GM23338 (cell line): ENCODE measurements at regions not wholly inside any gene's neighbourhood (a gene's known extent, or its start where the extent isn't known, plus 50 kb on each side); places are given as distances from the start of the nearest gene placed in this dataset.

Source experiments
- ATAC-seq: fragments of 200-7000 bp; cut with Tn5 transposase; 3 replicates; pipeline ENCODE4 v1.9.1; 2020
- DNase-seq: peaks from one replicate; pipeline ENCODE4 v3.0.0-alpha.2; 2015; ENCODE audit warnings: low spot score
- H2AFZ ChIP-seq: fragments of 200-600 bp; sonication (generic); 2 replicates; pipeline ENCODE4 v1.8.0; 2016; ENCODE audit warnings: antibody characterized with exemption, mild to moderate bottlenecking, moderate library complexity
- H3F3A ChIP-seq: fragments of 200-600 bp; sonication (generic); replicated peaks from 2 replicates; pipeline ENCODE4 v1.8.0; 2017; ENCODE audit warnings: antibody characterized with exemption, mixed run types, low read depth
- H3K27ac ChIP-seq: fragments of 200-600 bp; sonication (generic); 2 replicates; pipeline ENCODE4 v1.6.1; 2016; ENCODE audit warnings: low read depth
- H3K27me3 ChIP-seq: fragments of 200-600 bp; sonication (generic); 2 replicates; pipeline ENCODE4 v1.8.0; 2016; ENCODE audit warnings: mild to moderate bottlenecking, mixed run types, moderate library complexity; ENCODE audit not compliant: insufficient read depth
- H3K36me3 ChIP-seq: fragments of 200-600 bp; sonication (generic); 2 replicates; pipeline ENCODE4 v1.8.0; 2016; ENCODE audit warnings: mild to moderate bottlenecking; ENCODE audit not compliant: insufficient read depth
- H3K4me1 ChIP-seq: fragments of 200-600 bp; sonication (generic); 2 replicates; pipeline ENCODE4 v1.8.0; 2016; ENCODE audit warnings: mild to moderate bottlenecking, moderate library complexity; ENCODE audit not compliant: insufficient read depth
- H3K4me2 ChIP-seq: fragments of 200-600 bp; sonication (generic); 2 replicates; pipeline ENCODE4 v1.7.1; 2017; ENCODE audit warnings: mixed run types
- H3K4me3 ChIP-seq: fragments of 200-600 bp; sonication (generic); 2 replicates; pipeline ENCODE4 v1.6.1; 2016; ENCODE audit warnings: mixed run types
- H3K79me2 ChIP-seq: fragments of 200-600 bp; sonication (generic); replicated peaks from 2 replicates; pipeline ENCODE4 v1.8.0; 2017; ENCODE audit warnings: mild to moderate bottlenecking; ENCODE audit not compliant: insufficient read depth
- H3K9me2 ChIP-seq: fragments of 200-600 bp; sonication (generic); 2 replicates; pipeline ENCODE4 v1.8.0; 2017; ENCODE audit not compliant: insufficient read depth
- H4K20me1 ChIP-seq: fragments of 200-600 bp; sonication (generic); replicated peaks from 2 replicates; pipeline ENCODE4 v1.8.0; 2017; ENCODE audit warnings: mild to moderate bottlenecking; ENCODE audit not compliant: insufficient read depth
- H3K27ac Mint-ChIP-seq: 2 replicates; pipeline ENCODE4 v1.8.0; 2020; ENCODE audit warnings: inconsistent platforms, mild to moderate bottlenecking, moderate library complexity, mixed read lengths
- H3K27me3 Mint-ChIP-seq: 3 replicates; pipeline ENCODE4 v1.8.0; 2022; ENCODE audit warnings: low read depth, mild to moderate bottlenecking, moderate library complexity, mixed read lengths, inconsistent platforms; ENCODE audit not compliant: insufficient read depth, poor library complexity
- H3K36me3 Mint-ChIP-seq: 3 replicates; pipeline ENCODE4 v1.8.0; 2021; ENCODE audit warnings: low read depth, mild to moderate bottlenecking, inconsistent platforms, moderate library complexity, mixed read lengths
- H3K4me1 Mint-ChIP-seq: 3 replicates; pipeline ENCODE4 v1.8.0; 2020; ENCODE audit warnings: mild to moderate bottlenecking, inconsistent platforms, mixed read lengths
- H3K4me3 Mint-ChIP-seq: 3 replicates; pipeline ENCODE4 v1.8.0; 2021; ENCODE audit warnings: moderate library complexity, mild to moderate bottlenecking, inconsistent platforms, mixed read lengths
- H3K9me3 Mint-ChIP-seq: 3 replicates; pipeline ENCODE4 v1.8.0; 2020; ENCODE audit warnings: moderate library complexity, mild to moderate bottlenecking, inconsistent platforms, mixed read lengths
- CREB1 ChIP-seq: fragments of 250-450 bp; sonication (Bioruptor Pico); IDR thresholded peaks from 2 replicates; pipeline ENCODE4 v1.5.0; 2020; ENCODE audit warnings: low read depth, mild to moderate bottlenecking, moderate library complexity
- EZH2 ChIP-seq: fragments of 200-600 bp; sonication (generic); IDR thresholded peaks from one replicate; pipeline ENCODE4 v1.8.0; 2017; ENCODE audit warnings: antibody characterized with exemption, mild to moderate bottlenecking, low read depth; ENCODE audit not compliant: unreplicated experiment
- EZH2phosphoT487 ChIP-seq: fragments of 200-600 bp; sonication (generic); IDR thresholded peaks from one replicate; pipeline ENCODE4 v1.8.1; 2018; ENCODE audit warnings: antibody characterized with exemption; ENCODE audit not compliant: unreplicated experiment
- JUNB ChIP-seq: IDR thresholded peaks from one replicate; pipeline ENCODE4 v1.6.1; 2016; ENCODE audit warnings: antibody characterized with exemption; ENCODE audit not compliant: unreplicated experiment
- NANOG ChIP-seq: IDR thresholded peaks from 2 replicates; pipeline ENCODE4 v1.6.1; 2016; ENCODE audit warnings: antibody characterized with exemption, borderline replicate concordance
- POLR2AphosphoS5 ChIP-seq: IDR thresholded peaks from 2 replicates; pipeline ENCODE4 v1.6.1; 2016; ENCODE audit warnings: antibody characterized with exemption, low read depth
- STAT1 ChIP-seq: IDR thresholded peaks from one replicate; pipeline ENCODE4 v1.6.1; 2016; ENCODE audit warnings: antibody characterized with exemption; ENCODE audit not compliant: unreplicated experiment
- ZNF114 ChIP-seq: fragments of 250-450 bp; sonication (Bioruptor Pico); IDR thresholded peaks from 2 replicates; pipeline ENCODE4 v1.5.0; 2020; ENCODE audit warnings: mild to moderate bottlenecking, moderate library complexity
- ZNF331 ChIP-seq: fragments of 250-450 bp; sonication (Bioruptor Pico); IDR thresholded peaks from 2 replicates; pipeline ENCODE4 v1.5.0; 2020; ENCODE audit warnings: low read depth, mild to moderate bottlenecking, moderate library complexity
- TF ChIP-seq, protein P1 (sequence below): IDR thresholded peaks from one replicate; pipeline ENCODE4 v1.6.1; 2018; ENCODE audit warnings: antibody characterized with exemption; ENCODE audit not compliant: unreplicated experiment
- TF ChIP-seq, protein P2 (sequence below), 2 experiments: fragments of 200-600 bp in 1 of 2; sonication (generic) in 1 of 2; conservative IDR thresholded peaks; 2 replicates each; pipeline versions ENCODE4 v1.5.1 to v1.6.1; 2016 to 2017; ENCODE audit warnings: antibody characterized with exemption in 2 of 2, low read depth in 2 of 2, mild to moderate bottlenecking in 2 of 2, moderate library complexity in 1 of 2
- TF ChIP-seq, protein P3 (sequence below): fragments of 250-450 bp; sonication (Bioruptor Pico); IDR thresholded peaks from 2 replicates; pipeline ENCODE4 v1.5.0; 2020; ENCODE audit warnings: mild to moderate bottlenecking, moderate library complexity
- TF ChIP-seq, protein P4 (sequence below): IDR thresholded peaks from 2 replicates; pipeline ENCODE4 v1.6.1; 2016; ENCODE audit warnings: antibody characterized with exemption

DNA sequence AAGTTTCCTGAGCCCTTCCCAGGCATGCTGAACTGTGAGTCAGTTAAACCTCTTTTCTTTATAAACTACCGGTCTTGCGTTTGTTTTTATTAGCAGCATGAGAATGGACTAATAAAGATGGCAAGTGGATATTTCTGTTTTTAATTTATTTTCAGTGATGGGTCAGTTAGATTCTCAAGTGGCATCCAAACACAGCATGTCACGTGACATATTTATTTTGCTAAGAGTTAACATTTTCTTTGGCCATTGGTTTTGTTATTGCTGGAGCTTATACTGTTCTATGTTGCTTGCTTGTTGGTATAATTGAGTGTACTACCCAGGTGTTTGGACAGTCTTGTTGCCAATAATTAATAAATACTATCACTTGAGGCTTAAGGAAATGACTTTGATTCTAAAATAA, 181.7 kb upstream of the MALRD1 start:
- H3K36me3 ChIP-seq, result no peaks in the 10 kb centered on the region
- TF ChIP-seq EZH2, result no peak
- TF ChIP-seq, protein P1, sequence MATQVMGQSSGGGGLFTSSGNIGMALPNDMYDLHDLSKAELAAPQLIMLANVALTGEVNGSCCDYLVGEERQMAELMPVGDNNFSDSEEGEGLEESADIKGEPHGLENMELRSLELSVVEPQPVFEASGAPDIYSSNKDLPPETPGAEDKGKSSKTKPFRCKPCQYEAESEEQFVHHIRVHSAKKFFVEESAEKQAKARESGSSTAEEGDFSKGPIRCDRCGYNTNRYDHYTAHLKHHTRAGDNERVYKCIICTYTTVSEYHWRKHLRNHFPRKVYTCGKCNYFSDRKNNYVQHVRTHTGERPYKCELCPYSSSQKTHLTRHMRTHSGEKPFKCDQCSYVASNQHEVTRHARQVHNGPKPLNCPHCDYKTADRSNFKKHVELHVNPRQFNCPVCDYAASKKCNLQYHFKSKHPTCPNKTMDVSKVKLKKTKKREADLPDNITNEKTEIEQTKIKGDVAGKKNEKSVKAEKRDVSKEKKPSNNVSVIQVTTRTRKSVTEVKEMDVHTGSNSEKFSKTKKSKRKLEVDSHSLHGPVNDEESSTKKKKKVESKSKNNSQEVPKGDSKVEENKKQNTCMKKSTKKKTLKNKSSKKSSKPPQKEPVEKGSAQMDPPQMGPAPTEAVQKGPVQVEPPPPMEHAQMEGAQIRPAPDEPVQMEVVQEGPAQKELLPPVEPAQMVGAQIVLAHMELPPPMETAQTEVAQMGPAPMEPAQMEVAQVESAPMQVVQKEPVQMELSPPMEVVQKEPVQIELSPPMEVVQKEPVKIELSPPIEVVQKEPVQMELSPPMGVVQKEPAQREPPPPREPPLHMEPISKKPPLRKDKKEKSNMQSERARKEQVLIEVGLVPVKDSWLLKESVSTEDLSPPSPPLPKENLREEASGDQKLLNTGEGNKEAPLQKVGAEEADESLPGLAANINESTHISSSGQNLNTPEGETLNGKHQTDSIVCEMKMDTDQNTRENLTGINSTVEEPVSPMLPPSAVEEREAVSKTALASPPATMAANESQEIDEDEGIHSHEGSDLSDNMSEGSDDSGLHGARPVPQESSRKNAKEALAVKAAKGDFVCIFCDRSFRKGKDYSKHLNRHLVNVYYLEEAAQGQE, result no peak
- TF ChIP-seq EZH2phosphoT487, result no peak
- TF ChIP-seq, protein P2, sequence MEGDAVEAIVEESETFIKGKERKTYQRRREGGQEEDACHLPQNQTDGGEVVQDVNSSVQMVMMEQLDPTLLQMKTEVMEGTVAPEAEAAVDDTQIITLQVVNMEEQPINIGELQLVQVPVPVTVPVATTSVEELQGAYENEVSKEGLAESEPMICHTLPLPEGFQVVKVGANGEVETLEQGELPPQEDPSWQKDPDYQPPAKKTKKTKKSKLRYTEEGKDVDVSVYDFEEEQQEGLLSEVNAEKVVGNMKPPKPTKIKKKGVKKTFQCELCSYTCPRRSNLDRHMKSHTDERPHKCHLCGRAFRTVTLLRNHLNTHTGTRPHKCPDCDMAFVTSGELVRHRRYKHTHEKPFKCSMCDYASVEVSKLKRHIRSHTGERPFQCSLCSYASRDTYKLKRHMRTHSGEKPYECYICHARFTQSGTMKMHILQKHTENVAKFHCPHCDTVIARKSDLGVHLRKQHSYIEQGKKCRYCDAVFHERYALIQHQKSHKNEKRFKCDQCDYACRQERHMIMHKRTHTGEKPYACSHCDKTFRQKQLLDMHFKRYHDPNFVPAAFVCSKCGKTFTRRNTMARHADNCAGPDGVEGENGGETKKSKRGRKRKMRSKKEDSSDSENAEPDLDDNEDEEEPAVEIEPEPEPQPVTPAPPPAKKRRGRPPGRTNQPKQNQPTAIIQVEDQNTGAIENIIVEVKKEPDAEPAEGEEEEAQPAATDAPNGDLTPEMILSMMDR (conservative IDR thresholded peaks at IDR 0.05; ENCODE audit: low read depth in 2 of 2), result no peak
- TF ChIP-seq, protein P3, sequence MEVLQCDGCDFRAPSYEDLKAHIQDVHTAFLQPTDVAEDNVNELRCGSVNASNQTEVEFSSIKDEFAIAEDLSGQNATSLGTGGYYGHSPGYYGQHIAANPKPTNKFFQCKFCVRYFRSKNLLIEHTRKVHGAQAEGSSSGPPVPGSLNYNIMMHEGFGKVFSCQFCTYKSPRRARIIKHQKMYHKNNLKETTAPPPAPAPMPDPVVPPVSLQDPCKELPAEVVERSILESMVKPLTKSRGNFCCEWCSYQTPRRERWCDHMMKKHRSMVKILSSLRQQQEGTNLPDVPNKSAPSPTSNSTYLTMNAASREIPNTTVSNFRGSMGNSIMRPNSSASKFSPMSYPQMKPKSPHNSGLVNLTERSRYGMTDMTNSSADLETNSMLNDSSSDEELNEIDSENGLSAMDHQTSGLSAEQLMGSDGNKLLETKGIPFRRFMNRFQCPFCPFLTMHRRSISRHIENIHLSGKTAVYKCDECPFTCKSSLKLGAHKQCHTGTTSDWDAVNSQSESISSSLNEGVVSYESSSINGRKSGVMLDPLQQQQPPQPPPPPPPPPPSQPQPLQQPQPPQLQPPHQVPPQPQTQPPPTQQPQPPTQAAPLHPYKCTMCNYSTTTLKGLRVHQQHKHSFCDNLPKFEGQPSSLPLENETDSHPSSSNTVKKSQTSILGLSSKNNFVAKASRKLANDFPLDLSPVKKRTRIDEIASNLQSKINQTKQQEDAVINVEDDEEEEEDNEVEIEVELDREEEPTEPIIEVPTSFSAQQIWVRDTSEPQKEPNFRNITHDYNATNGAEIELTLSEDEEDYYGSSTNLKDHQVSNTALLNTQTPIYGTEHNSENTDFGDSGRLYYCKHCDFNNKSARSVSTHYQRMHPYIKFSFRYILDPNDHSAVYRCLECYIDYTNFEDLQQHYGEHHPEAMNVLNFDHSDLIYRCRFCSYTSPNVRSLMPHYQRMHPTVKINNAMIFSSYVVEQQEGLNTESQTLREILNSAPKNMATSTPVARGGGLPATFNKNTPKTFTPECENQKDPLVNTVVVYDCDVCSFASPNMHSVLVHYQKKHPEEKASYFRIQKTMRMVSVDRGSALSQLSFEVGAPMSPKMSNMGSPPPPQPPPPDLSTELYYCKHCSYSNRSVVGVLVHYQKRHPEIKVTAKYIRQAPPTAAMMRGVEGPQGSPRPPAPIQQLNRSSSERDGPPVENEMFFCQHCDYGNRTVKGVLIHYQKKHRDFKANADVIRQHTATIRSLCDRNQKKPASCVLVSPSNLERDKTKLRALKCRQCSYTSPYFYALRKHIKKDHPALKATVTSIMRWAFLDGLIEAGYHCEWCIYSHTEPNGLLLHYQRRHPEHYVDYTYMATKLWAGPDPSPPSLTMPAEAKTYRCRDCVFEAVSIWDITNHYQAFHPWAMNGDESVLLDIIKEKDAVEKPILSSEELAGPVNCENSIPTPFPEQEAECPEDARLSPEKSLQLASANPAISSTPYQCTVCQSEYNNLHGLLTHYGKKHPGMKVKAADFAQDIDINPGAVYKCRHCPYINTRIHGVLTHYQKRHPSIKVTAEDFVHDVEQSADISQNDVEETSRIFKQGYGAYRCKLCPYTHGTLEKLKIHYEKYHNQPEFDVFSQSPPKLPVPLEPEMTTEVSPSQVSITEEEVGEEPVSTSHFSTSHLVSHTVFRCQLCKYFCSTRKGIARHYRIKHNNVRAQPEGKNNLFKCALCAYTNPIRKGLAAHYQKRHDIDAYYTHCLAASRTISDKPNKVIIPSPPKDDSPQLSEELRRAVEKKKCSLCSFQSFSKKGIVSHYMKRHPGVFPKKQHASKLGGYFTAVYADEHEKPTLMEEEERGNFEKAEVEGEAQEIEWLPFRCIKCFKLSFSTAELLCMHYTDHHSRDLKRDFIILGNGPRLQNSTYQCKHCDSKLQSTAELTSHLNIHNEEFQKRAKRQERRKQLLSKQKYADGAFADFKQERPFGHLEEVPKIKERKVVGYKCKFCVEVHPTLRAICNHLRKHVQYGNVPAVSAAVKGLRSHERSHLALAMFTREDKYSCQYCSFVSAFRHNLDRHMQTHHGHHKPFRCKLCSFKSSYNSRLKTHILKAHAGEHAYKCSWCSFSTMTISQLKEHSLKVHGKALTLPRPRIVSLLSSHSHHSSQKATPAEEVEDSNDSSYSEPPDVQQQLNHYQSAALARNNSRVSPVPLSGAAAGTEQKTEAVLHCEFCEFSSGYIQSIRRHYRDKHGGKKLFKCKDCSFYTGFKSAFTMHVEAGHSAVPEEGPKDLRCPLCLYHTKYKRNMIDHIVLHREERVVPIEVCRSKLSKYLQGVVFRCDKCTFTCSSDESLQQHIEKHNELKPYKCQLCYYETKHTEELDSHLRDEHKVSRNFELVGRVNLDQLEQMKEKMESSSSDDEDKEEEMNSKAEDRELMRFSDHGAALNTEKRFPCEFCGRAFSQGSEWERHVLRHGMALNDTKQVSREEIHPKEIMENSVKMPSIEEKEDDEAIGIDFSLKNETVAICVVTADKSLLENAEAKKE (CRISPR knock-in tag), result no peak
- TF ChIP-seq, protein P4, sequence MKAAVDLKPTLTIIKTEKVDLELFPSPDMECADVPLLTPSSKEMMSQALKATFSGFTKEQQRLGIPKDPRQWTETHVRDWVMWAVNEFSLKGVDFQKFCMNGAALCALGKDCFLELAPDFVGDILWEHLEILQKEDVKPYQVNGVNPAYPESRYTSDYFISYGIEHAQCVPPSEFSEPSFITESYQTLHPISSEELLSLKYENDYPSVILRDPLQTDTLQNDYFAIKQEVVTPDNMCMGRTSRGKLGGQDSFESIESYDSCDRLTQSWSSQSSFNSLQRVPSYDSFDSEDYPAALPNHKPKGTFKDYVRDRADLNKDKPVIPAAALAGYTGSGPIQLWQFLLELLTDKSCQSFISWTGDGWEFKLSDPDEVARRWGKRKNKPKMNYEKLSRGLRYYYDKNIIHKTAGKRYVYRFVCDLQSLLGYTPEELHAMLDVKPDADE, result no peak
- TF ChIP-seq STAT1, result no peak
- no peak for TF ChIP-seq NANOG
- TF ChIP-seq POLR2AphosphoS5, result no peak
- TF ChIP-seq ZNF114, result no peak
- TF ChIP-seq JUNB, result no peak
- TF ChIP-seq ZNF331, result no peak
- no peak for TF ChIP-seq CREB1
- DNase-seq (no peak), ATAC-seq (no peak)
- no peaks in the 10 kb centered on the region for H3K79me2 ChIP-seq
- no peaks in the 10 kb centered on the region for H3F3A ChIP-seq
- no peaks in the 10 kb centered on the region for H4K20me1 ChIP-seq
- H3K4me3 ChIP-seq, result no peak overlapping the region
- H3K4me1 Mint-ChIP-seq, result no peaks in the 10 kb centered on the region
- peaks cover 5% of the 10 kb centered on the region; the same call in 2 of the 3 replicates for H3K9me3 Mint-ChIP-seq
- H3K4me1 ChIP-seq, result no peaks in the 10 kb centered on the region
- peaks cover 4% of the 10 kb centered on the region; the same call in 1 of the 3 replicates for H3K36me3 Mint-ChIP-seq
- H3K27me3 Mint-ChIP-seq, result peaks cover 4% of the 10 kb centered on the region
- no peak overlapping the region; the same call in 1 of the 2 replicates for H2AFZ ChIP-seq
- H3K4me3 Mint-ChIP-seq, result no peak overlapping the region
- no peak overlapping the region for H3K27ac Mint-ChIP-seq
- H3K27ac ChIP-seq, result no peak overlapping the region
- H3K9me2 ChIP-seq, result peaks cover 7% of the 10 kb centered on the region
- H3K27me3 ChIP-seq, result no peaks in the 10 kb centered on the region
- H3K4me2 ChIP-seq, result no peak overlapping the region
